ENCODE measurements at regions not wholly inside any gene's neighbourhood (a gene's known extent, or its start where the extent isn't known, plus 50 kb on each side); places are given as distances from the start of the nearest gene placed in this dataset.

DNA sequence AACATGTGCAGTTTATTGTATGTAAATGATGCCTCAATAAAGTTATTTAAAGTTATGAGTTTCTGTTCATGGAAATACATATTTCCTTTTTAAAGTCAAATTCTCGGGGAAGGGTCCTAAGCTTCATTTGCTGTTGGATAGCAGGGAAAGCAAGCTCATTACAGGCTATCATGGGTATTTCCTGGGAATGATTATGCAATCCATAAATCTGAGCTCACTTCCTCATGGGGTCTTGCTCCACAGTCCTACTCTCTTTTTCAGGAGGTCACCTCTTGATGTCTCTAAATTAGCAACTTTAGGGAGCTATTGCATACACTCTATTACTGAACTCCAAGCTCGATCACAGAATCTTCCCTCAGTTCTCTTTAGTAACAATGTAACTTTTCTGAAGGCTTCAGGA lies 69.9 kb upstream of the TP63 start:
- peaks cover 1% of the 10 kb centered on the region for H3K9me3 Mint-ChIP-seq
- no peak for DNase-seq
- 95 to 100% methylated on average over 1 to 2 of the region's 2 CpGs for WGBS, 2 experiments (ENCODE audit: insufficient coverage in 1 of 2, insufficient read length in 1 of 2)
- H3K4me1 ChIP-seq (ENCODE audit: control insufficient read depth, insufficient read depth, low read length): no peaks in the 10 kb centered on the region
- TF ChIP-seq, protein P1, sequence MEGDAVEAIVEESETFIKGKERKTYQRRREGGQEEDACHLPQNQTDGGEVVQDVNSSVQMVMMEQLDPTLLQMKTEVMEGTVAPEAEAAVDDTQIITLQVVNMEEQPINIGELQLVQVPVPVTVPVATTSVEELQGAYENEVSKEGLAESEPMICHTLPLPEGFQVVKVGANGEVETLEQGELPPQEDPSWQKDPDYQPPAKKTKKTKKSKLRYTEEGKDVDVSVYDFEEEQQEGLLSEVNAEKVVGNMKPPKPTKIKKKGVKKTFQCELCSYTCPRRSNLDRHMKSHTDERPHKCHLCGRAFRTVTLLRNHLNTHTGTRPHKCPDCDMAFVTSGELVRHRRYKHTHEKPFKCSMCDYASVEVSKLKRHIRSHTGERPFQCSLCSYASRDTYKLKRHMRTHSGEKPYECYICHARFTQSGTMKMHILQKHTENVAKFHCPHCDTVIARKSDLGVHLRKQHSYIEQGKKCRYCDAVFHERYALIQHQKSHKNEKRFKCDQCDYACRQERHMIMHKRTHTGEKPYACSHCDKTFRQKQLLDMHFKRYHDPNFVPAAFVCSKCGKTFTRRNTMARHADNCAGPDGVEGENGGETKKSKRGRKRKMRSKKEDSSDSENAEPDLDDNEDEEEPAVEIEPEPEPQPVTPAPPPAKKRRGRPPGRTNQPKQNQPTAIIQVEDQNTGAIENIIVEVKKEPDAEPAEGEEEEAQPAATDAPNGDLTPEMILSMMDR (conservative IDR thresholded peaks at IDR 0.05): no peak
- H3K9ac ChIP-seq (ENCODE audit: extremely low read depth, low read length, poor library complexity, severe bottlenecking): no peak overlapping the region
- no peaks in the 10 kb centered on the region for H3K27me3 ChIP-seq (ENCODE audit: control insufficient read depth, insufficient read depth, low read length, poor library complexity, severe bottlenecking)
- no peak overlapping the region for H3K27ac ChIP-seq (ENCODE audit: low read depth, low read length)
- no peak overlapping the region for H3K27ac Mint-ChIP-seq
- H3K36me3 Mint-ChIP-seq (ENCODE audit: low read depth): no peaks in the 10 kb centered on the region
- H3K4me3 Mint-ChIP-seq: no peak overlapping the region
- no peaks in the 10 kb centered on the region for H3K27me3 Mint-ChIP-seq (ENCODE audit: insufficient read depth)
- no peaks in the 10 kb centered on the region for H3K36me3 ChIP-seq (ENCODE audit: control insufficient read depth, insufficient read depth, low read length)
- no peaks in the 10 kb centered on the region for H3K4me1 Mint-ChIP-seq
- no peak overlapping the region for H3K4me3 ChIP-seq (ENCODE audit: low read length)
- no peaks in the 10 kb centered on the region for H3K9me3 ChIP-seq (ENCODE audit: control insufficient read depth, low read length)

DNA sequence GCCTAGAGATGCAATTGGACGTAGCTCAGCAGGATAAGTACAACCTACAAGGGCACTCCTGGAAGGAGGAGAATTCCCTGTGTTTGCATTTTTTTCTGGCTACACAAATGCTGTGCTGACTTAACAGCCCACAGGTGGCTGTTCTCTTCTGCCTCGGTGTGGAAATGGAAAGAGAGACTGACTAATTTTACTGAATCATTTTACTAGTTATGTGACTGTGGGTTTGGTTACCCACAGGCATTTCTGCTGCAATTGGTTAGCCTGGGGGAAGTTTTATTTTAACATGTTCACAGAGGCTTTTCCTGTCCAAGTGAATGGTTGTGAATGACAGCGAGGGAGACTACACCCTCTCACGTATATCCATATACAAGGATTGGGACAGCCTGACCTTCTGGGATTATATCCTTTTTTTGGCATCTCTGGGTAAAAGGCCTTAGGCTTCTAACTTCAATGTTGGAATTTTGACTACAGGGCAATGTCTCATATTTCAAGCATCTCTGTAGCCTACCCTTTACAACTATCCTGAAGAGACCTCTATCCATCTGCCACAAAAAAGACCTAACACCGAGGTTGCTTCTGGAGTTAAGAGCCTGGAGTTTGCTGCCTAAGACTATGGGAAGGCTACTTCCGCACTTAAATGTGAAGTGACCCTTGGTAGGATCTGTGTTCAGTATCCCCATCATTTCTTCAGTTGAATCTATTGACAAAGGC lies 67.2 kb upstream of the TP63 start:
- no peaks in the 10 kb centered on the region for H3K4me1 ChIP-seq (ENCODE audit: control insufficient read depth, insufficient read depth, low read length)
- no peaks in the 10 kb centered on the region for H3K36me3 Mint-ChIP-seq (ENCODE audit: low read depth)
- no peak for DNase-seq
- no peaks in the 10 kb centered on the region for H3K27me3 Mint-ChIP-seq (ENCODE audit: insufficient read depth)
- no peaks in the 10 kb centered on the region for H3K4me1 Mint-ChIP-seq
- H3K9ac ChIP-seq (ENCODE audit: extremely low read depth, low read length, poor library complexity, severe bottlenecking): no peak overlapping the region
- no peaks in the 10 kb centered on the region for H3K36me3 ChIP-seq (ENCODE audit: control insufficient read depth, insufficient read depth, low read length)
- H3K27ac Mint-ChIP-seq: no peak overlapping the region
- H3K9me3 Mint-ChIP-seq: no peaks in the 10 kb centered on the region
- H3K9me3 ChIP-seq (ENCODE audit: control insufficient read depth, low read length): no peaks in the 10 kb centered on the region
- no peak overlapping the region for H3K4me3 ChIP-seq (ENCODE audit: low read length)
- H3K27me3 ChIP-seq (ENCODE audit: control insufficient read depth, insufficient read depth, low read length, poor library complexity, severe bottlenecking): no peaks in the 10 kb centered on the region
- H3K27ac ChIP-seq (ENCODE audit: low read depth, low read length): no peak overlapping the region
- no peak overlapping the region for H3K4me3 Mint-ChIP-seq
- TF ChIP-seq, protein P1 (conservative IDR thresholded peaks at IDR 0.05): no peak
- WGBS, 2 experiments (ENCODE audit: insufficient coverage in 1 of 2, insufficient read length in 1 of 2): 86 to 90% methylated on average over 4 to 6 of the region's 6 CpGs

DNA sequence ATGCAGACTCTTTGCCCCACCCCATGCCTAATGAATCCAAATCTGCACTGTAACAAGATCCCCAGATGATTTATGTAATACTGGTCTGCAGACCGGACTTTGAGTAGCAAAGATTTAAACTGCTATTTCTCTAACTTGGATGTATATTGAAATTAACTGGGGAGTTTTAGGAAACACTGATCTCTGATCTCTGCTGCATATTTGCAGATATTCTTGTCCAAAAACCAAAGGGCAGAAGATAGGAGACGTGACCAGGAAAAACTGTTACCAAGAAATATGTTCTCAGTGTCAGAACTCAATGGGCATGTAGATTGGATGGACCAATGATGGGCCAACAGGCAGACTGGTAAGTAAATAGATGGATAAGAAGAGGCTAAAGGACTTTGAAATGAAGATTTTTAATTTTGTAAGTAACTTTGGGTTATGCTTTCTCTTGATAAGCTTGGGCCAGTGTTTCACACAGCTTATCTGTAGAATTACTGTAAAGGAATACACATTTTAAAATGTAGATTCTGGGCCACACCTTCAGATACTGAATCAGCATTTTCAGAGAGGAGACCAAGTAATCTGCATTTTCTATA lies 64.5 kb upstream of the TP63 start:
- Histone ChIP-seq H3K9ac (ENCODE audit: extremely low read depth, low read length, poor library complexity, severe bottlenecking) (no peak overlapping the region), H3K4me3 (ENCODE audit: low read length) (no peak overlapping the region), H3K9me3 (ENCODE audit: control insufficient read depth, low read length) (no peaks in the 10 kb centered on the region), H3K27me3 (ENCODE audit: control insufficient read depth, insufficient read depth, low read length, poor library complexity, severe bottlenecking) (peaks cover 5% of the 10 kb centered on the region), H3K27ac (ENCODE audit: low read depth, low read length) (no peak overlapping the region), H3K36me3 (ENCODE audit: control insufficient read depth, insufficient read depth, low read length) (no peaks in the 10 kb centered on the region), H3K4me1 (ENCODE audit: control insufficient read depth, insufficient read depth, low read length) (no peaks in the 10 kb centered on the region)
- Mint-ChIP-seq H3K36me3 (ENCODE audit: low read depth) (no peaks in the 10 kb centered on the region), H3K4me3 (no peak overlapping the region), H3K4me1 (no peaks in the 10 kb centered on the region), H3K9me3 (no peaks in the 10 kb centered on the region), H3K27ac (no peak overlapping the region), H3K27me3 (ENCODE audit: insufficient read depth) (no peaks in the 10 kb centered on the region)
- DNase-seq: no peak
- TF ChIP-seq, protein P1 (conservative IDR thresholded peaks at IDR 0.05): no peak
- WGBS, 2 experiments (ENCODE audit: insufficient coverage in 1 of 2, insufficient read length in 1 of 2): 87 to 100% methylated on average over 2 of the region's 2 CpGs

Data from endodermal cell (in vitro differentiated cells).